GM23338 (cell line): ENCODE measurements at regions not wholly inside any gene's neighbourhood (a gene's known extent, or its start where the extent isn't known, plus 50 kb on each side); places are given as distances from the start of the nearest gene placed in this dataset.

Experiments used
- ATAC-seq: fragments of 200-7000 bp; cut with Tn5 transposase; 3 replicates; pipeline ENCODE4 v1.9.1; 2020
- DNase-seq: peaks from one replicate; pipeline ENCODE4 v3.0.0-alpha.2; 2015; ENCODE audit warnings: low spot score
- H2AFZ ChIP-seq: fragments of 200-600 bp; sonication (generic); 2 replicates; pipeline ENCODE4 v1.8.0; 2016; ENCODE audit warnings: antibody characterized with exemption, mild to moderate bottlenecking, moderate library complexity
- H3F3A ChIP-seq: fragments of 200-600 bp; sonication (generic); replicated peaks from 2 replicates; pipeline ENCODE4 v1.8.0; 2017; ENCODE audit warnings: antibody characterized with exemption, mixed run types, low read depth
- H3K27ac ChIP-seq: fragments of 200-600 bp; sonication (generic); 2 replicates; pipeline ENCODE4 v1.6.1; 2016; ENCODE audit warnings: low read depth
- H3K27me3 ChIP-seq: fragments of 200-600 bp; sonication (generic); 2 replicates; pipeline ENCODE4 v1.8.0; 2016; ENCODE audit warnings: mild to moderate bottlenecking, mixed run types, moderate library complexity; ENCODE audit not compliant: insufficient read depth
- H3K36me3 ChIP-seq: fragments of 200-600 bp; sonication (generic); 2 replicates; pipeline ENCODE4 v1.8.0; 2016; ENCODE audit warnings: mild to moderate bottlenecking; ENCODE audit not compliant: insufficient read depth
- H3K4me1 ChIP-seq: fragments of 200-600 bp; sonication (generic); 2 replicates; pipeline ENCODE4 v1.8.0; 2016; ENCODE audit warnings: mild to moderate bottlenecking, moderate library complexity; ENCODE audit not compliant: insufficient read depth
- H3K4me2 ChIP-seq: fragments of 200-600 bp; sonication (generic); 2 replicates; pipeline ENCODE4 v1.7.1; 2017; ENCODE audit warnings: mixed run types
- H3K4me3 ChIP-seq: fragments of 200-600 bp; sonication (generic); 2 replicates; pipeline ENCODE4 v1.6.1; 2016; ENCODE audit warnings: mixed run types
- H3K79me2 ChIP-seq: fragments of 200-600 bp; sonication (generic); replicated peaks from 2 replicates; pipeline ENCODE4 v1.8.0; 2017; ENCODE audit warnings: mild to moderate bottlenecking; ENCODE audit not compliant: insufficient read depth
- H3K9me2 ChIP-seq: fragments of 200-600 bp; sonication (generic); 2 replicates; pipeline ENCODE4 v1.8.0; 2017; ENCODE audit not compliant: insufficient read depth
- H4K20me1 ChIP-seq: fragments of 200-600 bp; sonication (generic); replicated peaks from 2 replicates; pipeline ENCODE4 v1.8.0; 2017; ENCODE audit warnings: mild to moderate bottlenecking; ENCODE audit not compliant: insufficient read depth
- H3K27ac Mint-ChIP-seq: 2 replicates; pipeline ENCODE4 v1.8.0; 2020; ENCODE audit warnings: inconsistent platforms, mild to moderate bottlenecking, moderate library complexity, mixed read lengths
- H3K27me3 Mint-ChIP-seq: 3 replicates; pipeline ENCODE4 v1.8.0; 2022; ENCODE audit warnings: low read depth, mild to moderate bottlenecking, moderate library complexity, mixed read lengths, inconsistent platforms; ENCODE audit not compliant: insufficient read depth, poor library complexity
- H3K36me3 Mint-ChIP-seq: 3 replicates; pipeline ENCODE4 v1.8.0; 2021; ENCODE audit warnings: low read depth, mild to moderate bottlenecking, inconsistent platforms, moderate library complexity, mixed read lengths
- H3K4me1 Mint-ChIP-seq: 3 replicates; pipeline ENCODE4 v1.8.0; 2020; ENCODE audit warnings: mild to moderate bottlenecking, inconsistent platforms, mixed read lengths
- H3K4me3 Mint-ChIP-seq: 3 replicates; pipeline ENCODE4 v1.8.0; 2021; ENCODE audit warnings: moderate library complexity, mild to moderate bottlenecking, inconsistent platforms, mixed read lengths
- H3K9me3 Mint-ChIP-seq: 3 replicates; pipeline ENCODE4 v1.8.0; 2020; ENCODE audit warnings: moderate library complexity, mild to moderate bottlenecking, inconsistent platforms, mixed read lengths
- CREB1 ChIP-seq: fragments of 250-450 bp; sonication (Bioruptor Pico); IDR thresholded peaks from 2 replicates; pipeline ENCODE4 v1.5.0; 2020; ENCODE audit warnings: low read depth, mild to moderate bottlenecking, moderate library complexity
- EZH2 ChIP-seq: fragments of 200-600 bp; sonication (generic); IDR thresholded peaks from one replicate; pipeline ENCODE4 v1.8.0; 2017; ENCODE audit warnings: antibody characterized with exemption, mild to moderate bottlenecking, low read depth; ENCODE audit not compliant: unreplicated experiment
- EZH2phosphoT487 ChIP-seq: fragments of 200-600 bp; sonication (generic); IDR thresholded peaks from one replicate; pipeline ENCODE4 v1.8.1; 2018; ENCODE audit warnings: antibody characterized with exemption; ENCODE audit not compliant: unreplicated experiment
- JUNB ChIP-seq: IDR thresholded peaks from one replicate; pipeline ENCODE4 v1.6.1; 2016; ENCODE audit warnings: antibody characterized with exemption; ENCODE audit not compliant: unreplicated experiment
- NANOG ChIP-seq: IDR thresholded peaks from 2 replicates; pipeline ENCODE4 v1.6.1; 2016; ENCODE audit warnings: antibody characterized with exemption, borderline replicate concordance
- POLR2AphosphoS5 ChIP-seq: IDR thresholded peaks from 2 replicates; pipeline ENCODE4 v1.6.1; 2016; ENCODE audit warnings: antibody characterized with exemption, low read depth
- STAT1 ChIP-seq: IDR thresholded peaks from one replicate; pipeline ENCODE4 v1.6.1; 2016; ENCODE audit warnings: antibody characterized with exemption; ENCODE audit not compliant: unreplicated experiment
- ZNF114 ChIP-seq: fragments of 250-450 bp; sonication (Bioruptor Pico); IDR thresholded peaks from 2 replicates; pipeline ENCODE4 v1.5.0; 2020; ENCODE audit warnings: mild to moderate bottlenecking, moderate library complexity
- ZNF331 ChIP-seq: fragments of 250-450 bp; sonication (Bioruptor Pico); IDR thresholded peaks from 2 replicates; pipeline ENCODE4 v1.5.0; 2020; ENCODE audit warnings: low read depth, mild to moderate bottlenecking, moderate library complexity
- TF ChIP-seq, protein P1 (sequence below), 2 experiments: fragments of 200-600 bp in 1 of 2; sonication (generic) in 1 of 2; conservative IDR thresholded peaks; 2 replicates each; pipeline versions ENCODE4 v1.5.1 to v1.6.1; 2016 to 2017; ENCODE audit warnings: antibody characterized with exemption in 2 of 2, low read depth in 2 of 2, mild to moderate bottlenecking in 2 of 2, moderate library complexity in 1 of 2
- TF ChIP-seq, protein P2 (sequence below): fragments of 250-450 bp; sonication (Bioruptor Pico); IDR thresholded peaks from 2 replicates; pipeline ENCODE4 v1.5.0; 2020; ENCODE audit warnings: mild to moderate bottlenecking, moderate library complexity
- TF ChIP-seq, protein P3 (sequence below): IDR thresholded peaks from one replicate; pipeline ENCODE4 v1.6.1; 2018; ENCODE audit warnings: antibody characterized with exemption; ENCODE audit not compliant: unreplicated experiment
- TF ChIP-seq, protein P4 (sequence below): IDR thresholded peaks from 2 replicates; pipeline ENCODE4 v1.6.1; 2016; ENCODE audit warnings: antibody characterized with exemption

DNA sequence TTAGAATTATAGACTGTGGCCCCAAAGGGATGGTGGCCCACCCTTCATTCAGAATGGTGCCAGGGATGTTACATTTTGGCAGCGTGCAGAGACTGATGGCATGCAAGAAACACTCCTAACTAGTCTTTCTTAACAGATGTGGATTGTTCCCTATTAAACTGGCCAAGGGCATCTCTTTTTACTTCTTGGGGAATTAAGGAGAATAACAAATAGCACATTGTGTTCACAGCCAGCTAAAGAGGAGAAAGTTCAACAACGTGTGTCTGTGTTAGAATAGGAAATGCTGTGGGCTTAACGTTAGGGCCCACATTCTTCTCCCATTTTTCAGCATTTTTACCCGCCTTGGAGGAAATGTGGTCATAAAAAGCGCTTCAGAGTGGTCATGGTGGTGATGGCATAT, 404.8 kb downstream of the CDH2 start:
- TF ChIP-seq ZNF114 (CRISPR knock-in tag), result no peak
- no peak for TF ChIP-seq ZNF331 (CRISPR knock-in tag)
- TF ChIP-seq, protein P1, sequence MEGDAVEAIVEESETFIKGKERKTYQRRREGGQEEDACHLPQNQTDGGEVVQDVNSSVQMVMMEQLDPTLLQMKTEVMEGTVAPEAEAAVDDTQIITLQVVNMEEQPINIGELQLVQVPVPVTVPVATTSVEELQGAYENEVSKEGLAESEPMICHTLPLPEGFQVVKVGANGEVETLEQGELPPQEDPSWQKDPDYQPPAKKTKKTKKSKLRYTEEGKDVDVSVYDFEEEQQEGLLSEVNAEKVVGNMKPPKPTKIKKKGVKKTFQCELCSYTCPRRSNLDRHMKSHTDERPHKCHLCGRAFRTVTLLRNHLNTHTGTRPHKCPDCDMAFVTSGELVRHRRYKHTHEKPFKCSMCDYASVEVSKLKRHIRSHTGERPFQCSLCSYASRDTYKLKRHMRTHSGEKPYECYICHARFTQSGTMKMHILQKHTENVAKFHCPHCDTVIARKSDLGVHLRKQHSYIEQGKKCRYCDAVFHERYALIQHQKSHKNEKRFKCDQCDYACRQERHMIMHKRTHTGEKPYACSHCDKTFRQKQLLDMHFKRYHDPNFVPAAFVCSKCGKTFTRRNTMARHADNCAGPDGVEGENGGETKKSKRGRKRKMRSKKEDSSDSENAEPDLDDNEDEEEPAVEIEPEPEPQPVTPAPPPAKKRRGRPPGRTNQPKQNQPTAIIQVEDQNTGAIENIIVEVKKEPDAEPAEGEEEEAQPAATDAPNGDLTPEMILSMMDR (conservative IDR thresholded peaks at IDR 0.05; ENCODE audit: low read depth in 2 of 2), result no peak
- no peak for TF ChIP-seq CREB1 (CRISPR knock-in tag)
- no peak for TF ChIP-seq POLR2AphosphoS5
- no peak for TF ChIP-seq EZH2phosphoT487
- TF ChIP-seq JUNB, result no peak
- TF ChIP-seq, protein P2, sequence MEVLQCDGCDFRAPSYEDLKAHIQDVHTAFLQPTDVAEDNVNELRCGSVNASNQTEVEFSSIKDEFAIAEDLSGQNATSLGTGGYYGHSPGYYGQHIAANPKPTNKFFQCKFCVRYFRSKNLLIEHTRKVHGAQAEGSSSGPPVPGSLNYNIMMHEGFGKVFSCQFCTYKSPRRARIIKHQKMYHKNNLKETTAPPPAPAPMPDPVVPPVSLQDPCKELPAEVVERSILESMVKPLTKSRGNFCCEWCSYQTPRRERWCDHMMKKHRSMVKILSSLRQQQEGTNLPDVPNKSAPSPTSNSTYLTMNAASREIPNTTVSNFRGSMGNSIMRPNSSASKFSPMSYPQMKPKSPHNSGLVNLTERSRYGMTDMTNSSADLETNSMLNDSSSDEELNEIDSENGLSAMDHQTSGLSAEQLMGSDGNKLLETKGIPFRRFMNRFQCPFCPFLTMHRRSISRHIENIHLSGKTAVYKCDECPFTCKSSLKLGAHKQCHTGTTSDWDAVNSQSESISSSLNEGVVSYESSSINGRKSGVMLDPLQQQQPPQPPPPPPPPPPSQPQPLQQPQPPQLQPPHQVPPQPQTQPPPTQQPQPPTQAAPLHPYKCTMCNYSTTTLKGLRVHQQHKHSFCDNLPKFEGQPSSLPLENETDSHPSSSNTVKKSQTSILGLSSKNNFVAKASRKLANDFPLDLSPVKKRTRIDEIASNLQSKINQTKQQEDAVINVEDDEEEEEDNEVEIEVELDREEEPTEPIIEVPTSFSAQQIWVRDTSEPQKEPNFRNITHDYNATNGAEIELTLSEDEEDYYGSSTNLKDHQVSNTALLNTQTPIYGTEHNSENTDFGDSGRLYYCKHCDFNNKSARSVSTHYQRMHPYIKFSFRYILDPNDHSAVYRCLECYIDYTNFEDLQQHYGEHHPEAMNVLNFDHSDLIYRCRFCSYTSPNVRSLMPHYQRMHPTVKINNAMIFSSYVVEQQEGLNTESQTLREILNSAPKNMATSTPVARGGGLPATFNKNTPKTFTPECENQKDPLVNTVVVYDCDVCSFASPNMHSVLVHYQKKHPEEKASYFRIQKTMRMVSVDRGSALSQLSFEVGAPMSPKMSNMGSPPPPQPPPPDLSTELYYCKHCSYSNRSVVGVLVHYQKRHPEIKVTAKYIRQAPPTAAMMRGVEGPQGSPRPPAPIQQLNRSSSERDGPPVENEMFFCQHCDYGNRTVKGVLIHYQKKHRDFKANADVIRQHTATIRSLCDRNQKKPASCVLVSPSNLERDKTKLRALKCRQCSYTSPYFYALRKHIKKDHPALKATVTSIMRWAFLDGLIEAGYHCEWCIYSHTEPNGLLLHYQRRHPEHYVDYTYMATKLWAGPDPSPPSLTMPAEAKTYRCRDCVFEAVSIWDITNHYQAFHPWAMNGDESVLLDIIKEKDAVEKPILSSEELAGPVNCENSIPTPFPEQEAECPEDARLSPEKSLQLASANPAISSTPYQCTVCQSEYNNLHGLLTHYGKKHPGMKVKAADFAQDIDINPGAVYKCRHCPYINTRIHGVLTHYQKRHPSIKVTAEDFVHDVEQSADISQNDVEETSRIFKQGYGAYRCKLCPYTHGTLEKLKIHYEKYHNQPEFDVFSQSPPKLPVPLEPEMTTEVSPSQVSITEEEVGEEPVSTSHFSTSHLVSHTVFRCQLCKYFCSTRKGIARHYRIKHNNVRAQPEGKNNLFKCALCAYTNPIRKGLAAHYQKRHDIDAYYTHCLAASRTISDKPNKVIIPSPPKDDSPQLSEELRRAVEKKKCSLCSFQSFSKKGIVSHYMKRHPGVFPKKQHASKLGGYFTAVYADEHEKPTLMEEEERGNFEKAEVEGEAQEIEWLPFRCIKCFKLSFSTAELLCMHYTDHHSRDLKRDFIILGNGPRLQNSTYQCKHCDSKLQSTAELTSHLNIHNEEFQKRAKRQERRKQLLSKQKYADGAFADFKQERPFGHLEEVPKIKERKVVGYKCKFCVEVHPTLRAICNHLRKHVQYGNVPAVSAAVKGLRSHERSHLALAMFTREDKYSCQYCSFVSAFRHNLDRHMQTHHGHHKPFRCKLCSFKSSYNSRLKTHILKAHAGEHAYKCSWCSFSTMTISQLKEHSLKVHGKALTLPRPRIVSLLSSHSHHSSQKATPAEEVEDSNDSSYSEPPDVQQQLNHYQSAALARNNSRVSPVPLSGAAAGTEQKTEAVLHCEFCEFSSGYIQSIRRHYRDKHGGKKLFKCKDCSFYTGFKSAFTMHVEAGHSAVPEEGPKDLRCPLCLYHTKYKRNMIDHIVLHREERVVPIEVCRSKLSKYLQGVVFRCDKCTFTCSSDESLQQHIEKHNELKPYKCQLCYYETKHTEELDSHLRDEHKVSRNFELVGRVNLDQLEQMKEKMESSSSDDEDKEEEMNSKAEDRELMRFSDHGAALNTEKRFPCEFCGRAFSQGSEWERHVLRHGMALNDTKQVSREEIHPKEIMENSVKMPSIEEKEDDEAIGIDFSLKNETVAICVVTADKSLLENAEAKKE (CRISPR knock-in tag), result no peak
- TF ChIP-seq, protein P3, sequence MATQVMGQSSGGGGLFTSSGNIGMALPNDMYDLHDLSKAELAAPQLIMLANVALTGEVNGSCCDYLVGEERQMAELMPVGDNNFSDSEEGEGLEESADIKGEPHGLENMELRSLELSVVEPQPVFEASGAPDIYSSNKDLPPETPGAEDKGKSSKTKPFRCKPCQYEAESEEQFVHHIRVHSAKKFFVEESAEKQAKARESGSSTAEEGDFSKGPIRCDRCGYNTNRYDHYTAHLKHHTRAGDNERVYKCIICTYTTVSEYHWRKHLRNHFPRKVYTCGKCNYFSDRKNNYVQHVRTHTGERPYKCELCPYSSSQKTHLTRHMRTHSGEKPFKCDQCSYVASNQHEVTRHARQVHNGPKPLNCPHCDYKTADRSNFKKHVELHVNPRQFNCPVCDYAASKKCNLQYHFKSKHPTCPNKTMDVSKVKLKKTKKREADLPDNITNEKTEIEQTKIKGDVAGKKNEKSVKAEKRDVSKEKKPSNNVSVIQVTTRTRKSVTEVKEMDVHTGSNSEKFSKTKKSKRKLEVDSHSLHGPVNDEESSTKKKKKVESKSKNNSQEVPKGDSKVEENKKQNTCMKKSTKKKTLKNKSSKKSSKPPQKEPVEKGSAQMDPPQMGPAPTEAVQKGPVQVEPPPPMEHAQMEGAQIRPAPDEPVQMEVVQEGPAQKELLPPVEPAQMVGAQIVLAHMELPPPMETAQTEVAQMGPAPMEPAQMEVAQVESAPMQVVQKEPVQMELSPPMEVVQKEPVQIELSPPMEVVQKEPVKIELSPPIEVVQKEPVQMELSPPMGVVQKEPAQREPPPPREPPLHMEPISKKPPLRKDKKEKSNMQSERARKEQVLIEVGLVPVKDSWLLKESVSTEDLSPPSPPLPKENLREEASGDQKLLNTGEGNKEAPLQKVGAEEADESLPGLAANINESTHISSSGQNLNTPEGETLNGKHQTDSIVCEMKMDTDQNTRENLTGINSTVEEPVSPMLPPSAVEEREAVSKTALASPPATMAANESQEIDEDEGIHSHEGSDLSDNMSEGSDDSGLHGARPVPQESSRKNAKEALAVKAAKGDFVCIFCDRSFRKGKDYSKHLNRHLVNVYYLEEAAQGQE, result no peak
- TF ChIP-seq, protein P4, sequence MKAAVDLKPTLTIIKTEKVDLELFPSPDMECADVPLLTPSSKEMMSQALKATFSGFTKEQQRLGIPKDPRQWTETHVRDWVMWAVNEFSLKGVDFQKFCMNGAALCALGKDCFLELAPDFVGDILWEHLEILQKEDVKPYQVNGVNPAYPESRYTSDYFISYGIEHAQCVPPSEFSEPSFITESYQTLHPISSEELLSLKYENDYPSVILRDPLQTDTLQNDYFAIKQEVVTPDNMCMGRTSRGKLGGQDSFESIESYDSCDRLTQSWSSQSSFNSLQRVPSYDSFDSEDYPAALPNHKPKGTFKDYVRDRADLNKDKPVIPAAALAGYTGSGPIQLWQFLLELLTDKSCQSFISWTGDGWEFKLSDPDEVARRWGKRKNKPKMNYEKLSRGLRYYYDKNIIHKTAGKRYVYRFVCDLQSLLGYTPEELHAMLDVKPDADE, result no peak
- TF ChIP-seq NANOG, result no peak
- no peak for TF ChIP-seq STAT1
- TF ChIP-seq EZH2, result no peak
- Histone ChIP-seq H3K4me1 (no peaks in the 10 kb centered on the region), H3K36me3 (no peaks in the 10 kb centered on the region), H3F3A (no peaks in the 10 kb centered on the region), H2AFZ (no peak overlapping the region), H3K27ac (no peak overlapping the region), H3K4me3 (no peak overlapping the region), H3K9me2 (no peaks in the 10 kb centered on the region; the same call in 1 of the 2 replicates), H3K79me2 (no peaks in the 10 kb centered on the region), H4K20me1 (no peaks in the 10 kb centered on the region), H3K27me3 (peaks cover 3% of the 10 kb centered on the region; the same call in 1 of the 2 replicates), H3K4me2 (no peak overlapping the region)
- DNase-seq (no peak), ATAC-seq (no peak)
- H3K9me3 Mint-ChIP-seq, result no peaks in the 10 kb centered on the region
- no peaks in the 10 kb centered on the region for H3K4me1 Mint-ChIP-seq
- H3K27ac Mint-ChIP-seq, result no peak overlapping the region
- H3K36me3 Mint-ChIP-seq, result no peaks in the 10 kb centered on the region
- H3K4me3 Mint-ChIP-seq, result no peak overlapping the region
- peaks cover 10% of the 10 kb centered on the region for H3K27me3 Mint-ChIP-seq
